ENCODE measurements at regions not wholly inside any gene's neighbourhood (a gene's known extent, or its start where the extent isn't known, plus 50 kb on each side); places are given as distances from the start of the nearest gene placed in this dataset.

GRCh38 chr5:110812639-110813038 is 73.8 kb downstream of the SLC25A46 start:
- Histone ChIP-seq H3K4me1 (peaks cover 2% of the 10 kb centered on the region), H3K27me3 (no peaks in the 10 kb centered on the region), H3K4me3 (no peak overlapping the region), H3K36me3 (no peaks in the 10 kb centered on the region), H3K27ac (no peak overlapping the region), H3K9me3 (no peaks in the 10 kb centered on the region)
- DNase-seq (ENCODE audit: low spot score in 2 of 2) = no peak
- no peak for TF ChIP-seq EP300 (IDR thresholded peaks at IDR 0.05)
- no peak for TF ChIP-seq CTCF (IDR thresholded peaks at IDR 0.05)
- TF ChIP-seq POLR2AphosphoS5 (IDR thresholded peaks at IDR 0.05) = no peak
- no peak for TF ChIP-seq POLR2A (IDR thresholded peaks at IDR 0.05)
- 90% methylated on average over 3 of the region's 3 CpGs for WGBS

GRCh38 chr5:110815916-110816605 is 77.3 kb downstream of the SLC25A46 start:
- peaks cover 6% of the 10 kb centered on the region for H3K4me1 ChIP-seq
- WGBS = 59% methylated on average over 1 of the region's 1 CpG
- no peaks in the 10 kb centered on the region for H3K27me3 ChIP-seq
- H3K4me3 ChIP-seq = no peak overlapping the region
- TF ChIP-seq POLR2AphosphoS5 (IDR thresholded peaks at IDR 0.05) (no peak), EP300 (IDR thresholded peaks at IDR 0.05) (no peak), CTCF (IDR thresholded peaks at IDR 0.05) (no peak), POLR2A (IDR thresholded peaks at IDR 0.05) (no peak)
- no peaks in the 10 kb centered on the region for H3K36me3 ChIP-seq
- no peaks in the 10 kb centered on the region for H3K9me3 ChIP-seq
- no peak overlapping the region for H3K27ac ChIP-seq
- DNase-seq (ENCODE audit: low spot score in 2 of 2) = no peak

- H3K27ac ChIP-seq = no peak overlapping the region
These were observed 78.7 kb downstream of the SLC25A46 start for GRCh38 chr5:110817459-110817858.

GRCh38 chr5:110823571-110823970 is 84.8 kb downstream of the SLC25A46 start:
- Histone ChIP-seq H3K27ac (no peak overlapping the region), H3K9me3 (peaks cover 5% of the 10 kb centered on the region), H3K27me3 (no peaks in the 10 kb centered on the region), H3K4me1 (no peaks in the 10 kb centered on the region), H3K36me3 (no peaks in the 10 kb centered on the region), H3K4me3 (no peak overlapping the region)
- no peak for TF ChIP-seq POLR2AphosphoS5 (IDR thresholded peaks at IDR 0.05)
- no peak for TF ChIP-seq CTCF (IDR thresholded peaks at IDR 0.05)
- TF ChIP-seq EP300 (IDR thresholded peaks at IDR 0.05) = no peak
- TF ChIP-seq POLR2A (IDR thresholded peaks at IDR 0.05) = no peak
- no peak for DNase-seq (ENCODE audit: low spot score in 2 of 2)
- 64% methylated on average over 5 of the region's 5 CpGs for WGBS

More at GRCh38 chr5:110817459-110817858, 78.7 kb downstream of the SLC25A46 start:
- no peaks in the 10 kb centered on the region for H3K27me3 ChIP-seq
- no peak overlapping the region for H3K4me3 ChIP-seq
- 43% methylated on average over 7 of the region's 7 CpGs for WGBS
- no peaks in the 10 kb centered on the region for H3K36me3 ChIP-seq
- H3K4me1 ChIP-seq = peaks cover 6% of the 10 kb centered on the region
- TF ChIP-seq POLR2A (IDR thresholded peaks at IDR 0.05) (no peak), CTCF (IDR thresholded peaks at IDR 0.05) (no peak), POLR2AphosphoS5 (IDR thresholded peaks at IDR 0.05) (no peak), EP300 (IDR thresholded peaks at IDR 0.05) (no peak)
- H3K9me3 ChIP-seq = no peaks in the 10 kb centered on the region
- DNase-seq (ENCODE audit: low spot score in 2 of 2) = no peak

- TF ChIP-seq EP300 (IDR thresholded peaks at IDR 0.05) = no peak
- TF ChIP-seq CTCF (IDR thresholded peaks at IDR 0.05) = no peak
- TF ChIP-seq POLR2A (IDR thresholded peaks at IDR 0.05) = no peak
- TF ChIP-seq POLR2AphosphoS5 (IDR thresholded peaks at IDR 0.05) = no peak
- Histone ChIP-seq H3K9me3 (peaks cover 5% of the 10 kb centered on the region), H3K36me3 (no peaks in the 10 kb centered on the region), H3K27me3 (no peaks in the 10 kb centered on the region), H3K4me3 (no peak overlapping the region), H3K4me1 (no peaks in the 10 kb centered on the region), H3K27ac (no peak overlapping the region)
- 90% methylated on average over 3 of the region's 3 CpGs for WGBS
- no peak for DNase-seq (ENCODE audit: low spot score in 2 of 2)
These were observed 86.2 kb downstream of the SLC25A46 start for GRCh38 chr5:110824936-110825441.

Measured in suprapubic skin (tissue), 4 donors.